Adrenal gland (tissue), 9 donors: ENCODE measurements at regions not wholly inside any gene's neighbourhood (a gene's known extent, or its start where the extent isn't known, plus 50 kb on each side); places are given as distances from the start of the nearest gene placed in this dataset.
A peak's percentile ranks its signal among the peaks of the same experiment; 100 is the strongest.

Experiments used
- DNase-seq, 7 donors: peaks; one replicate each; pipeline ENCODE4 v3.0.0-alpha.2; 2019 to 2020
- H3K27ac ChIP-seq, 5 donors: fragments of 200-600 bp; sonication (generic) in 4 of 5; 1 replicate in 3 of 5; 2 replicates in 2 of 5; pipeline versions ENCODE4 v1.5.1 to v1.8.0; 2016 to 2020; ENCODE audit warnings: mild to moderate bottlenecking in 1 of 5
- H3K27me3 ChIP-seq: fragments of 200-600 bp; 2 replicates; pipeline ENCODE4 v1.8.0; 2021
- H3K36me3 ChIP-seq, 2 donors: fragments of 200-600 bp; replicated peaks in 1 of 2; 1 replicate in 1 of 2; 2 replicates in 1 of 2; pipeline versions ENCODE4 v1.5.1 to v1.8.0; 2018 to 2022
- H3K4me1 ChIP-seq, 2 donors: fragments of 200-600 bp; replicated peaks in 1 of 2; 1 replicate in 1 of 2; 2 replicates in 1 of 2; pipeline versions ENCODE4 v1.5.1 to v1.8.0; 2018 to 2021
- H3K4me3 ChIP-seq, 4 donors: fragments of 200-600 bp; sonication (generic) in 3 of 4; one replicate each; pipeline ENCODE4 v1.5.1; 2016 to 2018
- H3K9me3 ChIP-seq, 3 donors: fragments of 200-600 bp; sonication (generic) in 1 of 3; replicated peaks in 1 of 3; 1 replicate in 2 of 3; 2 replicates in 1 of 3; pipeline versions ENCODE4 v1.5.1 to v1.8.0; 2016 to 2021
- CTCF ChIP-seq, 6 experiments: fragments of 450-650 bp in 4 of 6; fragments of 200-600 bp in 2 of 6; sonication (generic) in 1 of 6; IDR thresholded peaks; 1 replicate in 5 of 6; 2 replicates in 1 of 6; pipeline versions ENCODE4 v1.5.1 to v1.8.0; 2016 to 2021; ENCODE audit warnings: antibody characterized with exemption in 6 of 6, mild to moderate bottlenecking in 2 of 6, moderate library complexity in 1 of 6
- POLR2A ChIP-seq, 2 donors: fragments of 450-650 bp; IDR thresholded peaks; one replicate each; pipeline ENCODE4 v1.6.1; 2017; ENCODE audit warnings: antibody characterized with exemption in 2 of 2, mild to moderate bottlenecking in 2 of 2, moderate library complexity in 1 of 2
- WGBS, 4 donors: extraction: QIAGEN DNeasy Blood & Tissue Kit in 2 of 4; methylation state at CpG; one replicate each; pipeline versions ENCODE4 v1.1.5 to v1.1.7; 2013 to 2017; 5-methylcytosine and 5-hydroxymethylcytosine counted together
- intact Hi-C, 2 donors: fragments of 100-400 bp; cut with DNase I; formaldehyde crosslinking; loops; one replicate each; pipeline versions ENCODE4 v1.14.1 to v1.15.0; 2022 to 2023
- donor health status: healthy with polysubstance abuse.
- donor health status: Bipolar disorder and iron deficiency.
- donor health status: DM: yes; HTN: yes; CAD: no.
- donor health status: DM: no; HTN: no; CAD: no.
- donor health status: DM: no; HTN: no; CAD: no.

GRCh38 chr1:30597711-30598110 is 125.7 kb downstream of the MATN1 start:
- intact Hi-C loops, result no loop called here
- Histone ChIP-seq H3K27me3 (no peaks in the 10 kb centered on the region), H3K9me3 (no peaks in the 10 kb centered on the region), H3K4me3 (no peak overlapping the region), H3K27ac (no peak overlapping the region), H3K36me3 (no peaks in the 10 kb centered on the region), H3K4me1 (no peaks in the 10 kb centered on the region)
- no peak for TF ChIP-seq POLR2A (IDR thresholded peaks at IDR 0.05)
- TF ChIP-seq CTCF (IDR thresholded peaks at IDR 0.05), result no peak
- DNase-seq, result peak in 1 of 7 donors; percentile 25
- whole genome bisulfite sequencing, 4 donors, result 58 to 71% (median 64%) methylated on average over 6 of the region's 6 CpGs

- no peak overlapping the region for H3K27ac ChIP-seq
- H3K4me3 ChIP-seq, result no peak overlapping the region
- DNase-seq, result peak in 1 of 7 donors; percentile 18
- WGBS, 4 donors, result 74 to 75% (median 74%) methylated on average over 6 of the region's 6 CpGs
- intact Hi-C loops, result no loop called here
- H3K4me1 ChIP-seq, result no peaks in the 10 kb centered on the region
- no peaks in the 10 kb centered on the region for H3K36me3 ChIP-seq
- no peaks in the 10 kb centered on the region for H3K27me3 ChIP-seq
- TF ChIP-seq CTCF (IDR thresholded peaks at IDR 0.05), result no peak
- no peak for TF ChIP-seq POLR2A (IDR thresholded peaks at IDR 0.05)
- no peaks in the 10 kb centered on the region for H3K9me3 ChIP-seq
Observed at GRCh38 chr1:30596891-30597290, 126.5 kb downstream of the MATN1 start.

- intact Hi-C loops, result no loop called here
- WGBS, 4 donors, result 59 to 86% (median 64%) methylated on average over 1 of the region's 1 CpG
Observed at GRCh38 chr1:30596470-30596869, 126.9 kb downstream of the MATN1 start.

GRCh38 chr1:30589083-30589482 is 134.3 kb downstream of the MATN1 start:
- H3K9me3 ChIP-seq, result no peaks in the 10 kb centered on the region
- no peaks in the 10 kb centered on the region for H3K36me3 ChIP-seq
- TF ChIP-seq POLR2A (IDR thresholded peaks at IDR 0.05) (no peak), CTCF (IDR thresholded peaks at IDR 0.05) (no peak)
- no peak overlapping the region for H3K27ac ChIP-seq
- peaks cover 7% of the 10 kb centered on the region for H3K27me3 ChIP-seq
- 58 to 78% (median 66%) methylated on average over 5 of the region's 5 CpGs for WGBS, 4 donors
- peak in 1 of 7 donors; percentile 4 for DNase-seq
- no peaks in the 10 kb centered on the region for H3K4me1 ChIP-seq
- intact Hi-C loops, result no loop called here
- no peak overlapping the region for H3K4me3 ChIP-seq

More at GRCh38 chr1:30596470-30596869, 126.9 kb downstream of the MATN1 start:
- peak in 1 of 7 donors; percentile 9 for DNase-seq
- Histone ChIP-seq H3K9me3 (no peaks in the 10 kb centered on the region), H3K36me3 (no peaks in the 10 kb centered on the region), H3K4me3 (no peak overlapping the region), H3K4me1 (no peaks in the 10 kb centered on the region), H3K27me3 (no peaks in the 10 kb centered on the region), H3K27ac (no peak overlapping the region)
- TF ChIP-seq CTCF (IDR thresholded peaks at IDR 0.05), result no peak
- no peak for TF ChIP-seq POLR2A (IDR thresholded peaks at IDR 0.05)
